B cell (primary cell): ENCODE measurements at regions not wholly inside any gene's neighbourhood (a gene's known extent, or its start where the extent isn't known, plus 50 kb on each side); places are given as distances from the start of the nearest gene placed in this dataset.

Experiments
- ATAC-seq: fragments of 200-7000 bp; cut with Tn5 transposase; one replicate; pipeline ENCODE4 v1.10.0; 2021; ENCODE audit warnings: low read depth, mild to moderate bottlenecking, moderate number of reproducible peaks, moderate library complexity
- CTCF ChIA-PET: fragments of 350-600 bp; sonication (Branson Sonifier 250); formaldehyde crosslinking; loops from one replicate; lab custom pipeline; 2021; ENCODE audit warnings: antibody characterized with exemption, inconsistent platforms; lab: Charles Lee
- POLR2A ChIA-PET: fragments of 350-600 bp; sonication (Branson Sonifier 250); formaldehyde crosslinking; loops from one replicate; lab custom pipeline; 2021; ENCODE audit warnings: antibody characterized with exemption; lab: Charles Lee
- DNase-seq: peaks from one replicate; pipeline ENCODE4 v3.0.0; 2013
- H2AFZ ChIP-seq: 2 replicates; pipeline ENCODE4 v1.6.1; 2012; ENCODE audit warnings: mild to moderate bottlenecking, low read depth, low read length; ENCODE audit not compliant: insufficient read depth, poor library complexity, severe bottlenecking
- H3K27ac ChIP-seq, 2 donors: 1 replicate in 1 of 2; 2 replicates in 1 of 2; pipeline ENCODE4 v1.5.1; 2012 to 2013; ENCODE audit warnings: low read length in 2 of 2, mild to moderate bottlenecking in 2 of 2, moderate library complexity in 1 of 2
- H3K27me3 ChIP-seq, 4 experiments: fragments of 200-600 bp in 1 of 4; sonication (generic) in 1 of 4; replicated peaks in 1 of 4; 1 replicate in 2 of 4; 2 replicates in 2 of 4; pipeline versions ENCODE4 v1.6.1 to v1.7.0; 2013 to 2016; ENCODE audit warnings: low read length in 3 of 4, mild to moderate bottlenecking in 2 of 4, mixed read lengths in 1 of 4, moderate library complexity in 1 of 4; ENCODE audit not compliant: insufficient read depth in 4 of 4, control insufficient read depth in 3 of 4; ENCODE audit errors: control extremely low read depth in 1 of 4
- H3K36me3 ChIP-seq, 2 experiments: replicated peaks in 1 of 2; 1 replicate in 1 of 2; 2 replicates in 1 of 2; pipeline versions ENCODE4 v1.6.1 to v1.7.1; 2013; ENCODE audit warnings: low read length in 1 of 2; ENCODE audit not compliant: insufficient read depth in 2 of 2, control insufficient read depth in 1 of 2; ENCODE audit errors: control extremely low read depth in 1 of 2, extremely low read depth in 1 of 2
- H3K4me1 ChIP-seq, 2 donors: fragments of 200-600 bp in 1 of 2; sonication (generic) in 1 of 2; 1 replicate in 1 of 2; 2 replicates in 1 of 2; pipeline versions ENCODE4 v1.5.1 to v1.6.1; 2013 to 2017; ENCODE audit warnings: low read length in 2 of 2; ENCODE audit not compliant: control insufficient read depth in 2 of 2, insufficient read depth in 2 of 2
- H3K4me2 ChIP-seq: replicated peaks from 2 replicates; pipeline ENCODE3; 2012; ENCODE audit warnings: mild to moderate bottlenecking, low read depth, low read length; ENCODE audit not compliant: poor library complexity, severe bottlenecking
- H3K4me3 ChIP-seq, 5 experiments: fragments of 200-600 bp in 1 of 5; sonication (generic) in 1 of 5; 1 replicate in 3 of 5; 2 replicates in 2 of 5; pipeline versions ENCODE4 v1.5.1 to v1.7.0; 2011 to 2016; ENCODE audit warnings: low read length in 4 of 5, mild to moderate bottlenecking in 4 of 5, low read depth in 2 of 5, control low read depth in 1 of 5, moderate library complexity in 1 of 5; ENCODE audit not compliant: insufficient read depth in 1 of 5; ENCODE audit errors: control extremely low read depth in 1 of 5, extremely low read depth in 1 of 5
- H3K79me2 ChIP-seq: fragments of 200-600 bp; sonication (generic); one replicate; pipeline ENCODE4 v1.6.0; 2016; ENCODE audit warnings: low read length; ENCODE audit not compliant: control insufficient read depth, insufficient read depth
- H3K9ac ChIP-seq: fragments of 200-600 bp; sonication (generic); 2 replicates; pipeline ENCODE4 v1.6.1; 2017; ENCODE audit warnings: mild to moderate bottlenecking, low read length, moderate library complexity
- H3K9me3 ChIP-seq, 3 donors: one replicate each; pipeline versions ENCODE4 v1.6.1 to v1.7.1; 2013; ENCODE audit warnings: low read length in 2 of 3; ENCODE audit not compliant: control insufficient read depth in 2 of 3, insufficient read depth in 1 of 3; ENCODE audit errors: control extremely low read depth in 1 of 3
- H4K20me1 ChIP-seq: 2 replicates; pipeline ENCODE4 v1.6.0; 2012; ENCODE audit warnings: mild to moderate bottlenecking, low read length; ENCODE audit not compliant: insufficient read depth, control insufficient read depth, poor library complexity, severe bottlenecking
- H3K27ac Mint-ChIP-seq: one replicate; pipeline ENCODE4 v1.8.0; 2021; ENCODE audit warnings: mixed read lengths
- H3K27me3 Mint-ChIP-seq: one replicate; pipeline ENCODE4 v1.8.0; 2021; ENCODE audit warnings: mixed read lengths
- H3K4me1 Mint-ChIP-seq: one replicate; pipeline ENCODE4 v1.8.0; 2021; ENCODE audit warnings: mixed read lengths
- H3K4me3 Mint-ChIP-seq: one replicate; pipeline ENCODE4 v1.8.0; 2021; ENCODE audit warnings: mixed read lengths
- H3K9me3 Mint-ChIP-seq: one replicate; pipeline ENCODE4 v1.8.0; 2022; ENCODE audit warnings: mixed read lengths; ENCODE audit not compliant: insufficient read depth
- CTCF ChIP-seq: fragments of 200-600 bp; IDR thresholded peaks from one replicate; pipeline ENCODE4 v1.8.0; 2022; ENCODE audit warnings: antibody characterized with exemption, mild to moderate bottlenecking
- EZH2 ChIP-seq: IDR thresholded peaks from 2 replicates; pipeline ENCODE4 v1.6.1; 2012; ENCODE audit warnings: borderline replicate concordance, low read depth, mild to moderate bottlenecking, moderate library complexity, low read length; ENCODE audit not compliant: insufficient read depth, poor library complexity, severe bottlenecking
- WGBS: methylation state at CpG from one replicate; pipeline ENCODE4 v1.1.5; 2013; ENCODE audit warnings: missing lambda C conversion rate; ENCODE audit not compliant: insufficient coverage; 5-methylcytosine and 5-hydroxymethylcytosine counted together
- intact Hi-C: fragments of 100-400 bp; cut with micrococcal nuclease; formaldehyde crosslinking; loops from one replicate; pipeline ENCODE4 v1.10.0; 2022

DNA sequence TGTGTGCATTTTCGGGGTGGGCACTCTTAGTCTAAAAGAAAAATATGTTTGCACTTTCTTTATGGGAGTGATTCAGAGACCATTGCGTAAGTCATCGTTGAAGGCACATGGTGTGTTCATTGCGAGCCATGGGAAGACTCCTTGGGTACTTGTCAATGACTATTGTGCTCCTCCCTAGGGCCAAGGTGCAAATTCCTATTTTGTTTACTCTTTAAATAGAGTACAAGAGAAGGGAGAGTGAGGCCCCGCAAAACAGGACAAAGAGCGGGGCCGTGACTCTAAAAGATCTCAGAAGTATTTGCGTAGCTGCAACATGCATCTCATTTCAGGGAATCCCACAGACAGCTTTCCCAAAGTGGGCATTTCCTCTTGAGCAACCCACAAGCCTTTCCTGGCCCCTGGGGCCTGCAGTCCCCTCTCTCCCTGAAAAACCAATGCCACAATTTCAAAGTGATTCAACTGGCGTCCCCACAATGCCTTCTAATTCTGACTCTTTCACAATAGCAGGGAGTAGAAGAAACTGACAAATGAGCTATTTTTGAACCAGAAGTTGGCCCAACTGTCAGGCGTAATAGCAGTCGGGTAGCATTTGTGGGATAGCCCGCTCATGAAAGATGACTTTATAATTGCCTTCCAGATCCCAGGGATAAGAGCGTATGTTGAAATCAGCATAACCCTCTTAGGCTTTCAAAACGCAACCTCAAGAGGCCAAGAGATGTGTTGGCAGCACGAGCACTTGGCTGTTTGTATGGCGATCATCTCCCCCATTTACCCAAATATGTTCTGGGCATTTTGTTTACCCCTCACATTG is 277.9 kb upstream of the BMP2 start:
- 67% methylated on average over 15 of the region's 16 CpGs for WGBS
- Mint-ChIP-seq H3K4me1 (no peaks in the 10 kb centered on the region), H3K27ac (no peak overlapping the region), H3K27me3 (no peaks in the 10 kb centered on the region), H3K4me3 (no peak overlapping the region), H3K9me3 (peaks cover 3% of the 10 kb centered on the region)
- Histone ChIP-seq H3K27ac (no peak overlapping the region), H3K4me2 (no peak overlapping the region), H2AFZ (no peak overlapping the region), H3K4me3 (no peak overlapping the region), H4K20me1 (no peaks in the 10 kb centered on the region), H3K9ac (no peak overlapping the region), H3K27me3 (no peaks in the 10 kb centered on the region), H3K4me1 (no peaks in the 10 kb centered on the region), H3K79me2 (no peaks in the 10 kb centered on the region), H3K9me3 (no peaks in the 10 kb centered on the region), H3K36me3 (no peaks in the 10 kb centered on the region)
- intact Hi-C loops: no loop called here
- TF ChIP-seq CTCF: no peak
- no peak for TF ChIP-seq EZH2
- ATAC-seq (no peak), DNase-seq (no peak)
- ChIA-PET CTCF (no interaction called here), POLR2A (no interaction called here)

DNA sequence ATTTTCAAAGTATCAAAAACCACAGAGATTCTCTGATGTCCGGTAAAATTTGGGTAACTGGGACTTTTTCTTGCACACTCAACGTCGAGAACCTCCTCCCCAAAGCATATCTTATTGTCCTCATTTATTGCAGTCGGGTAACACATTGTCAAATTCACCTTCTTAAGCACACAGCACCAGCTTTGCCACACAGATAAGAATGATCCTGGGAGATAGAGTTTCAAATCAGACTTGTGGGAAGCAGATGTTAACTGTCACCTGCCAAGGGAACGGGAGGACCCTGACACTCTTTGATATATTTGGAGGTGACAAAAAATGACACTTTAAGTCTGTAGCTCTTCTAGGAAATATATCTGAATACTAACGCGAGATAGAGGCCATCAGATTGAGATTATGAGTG is 282.1 kb upstream of the BMP2 start:
- intact Hi-C loops: no loop called here
- H3K79me2 ChIP-seq: no peaks in the 10 kb centered on the region
- no peak overlapping the region for H3K4me3 ChIP-seq
- 56% methylated on average over 4 of the region's 7 CpGs for WGBS
- no peak overlapping the region for H3K9ac ChIP-seq
- TF ChIP-seq EZH2 (no peak), CTCF (no peak)
- H3K27ac ChIP-seq: no peak overlapping the region
- H3K4me1 ChIP-seq: no peaks in the 10 kb centered on the region
- no peak overlapping the region for H3K27ac Mint-ChIP-seq
- no peaks in the 10 kb centered on the region for H3K27me3 ChIP-seq
- H3K9me3 Mint-ChIP-seq: no peaks in the 10 kb centered on the region
- H3K36me3 ChIP-seq: no peaks in the 10 kb centered on the region
- H4K20me1 ChIP-seq: no peaks in the 10 kb centered on the region
- no peak overlapping the region for H3K4me3 Mint-ChIP-seq
- H3K4me1 Mint-ChIP-seq: no peaks in the 10 kb centered on the region
- H3K4me2 ChIP-seq: no peak overlapping the region
- H3K9me3 ChIP-seq: peaks cover 0 to 2% (median 0%) of the 10 kb centered on the region in 3 donors
- POLR2A ChIA-PET: no interaction called here
- no peak for DNase-seq
- no peak for ATAC-seq
- CTCF ChIA-PET: no interaction called here
- H2AFZ ChIP-seq: no peak overlapping the region
- no peaks in the 10 kb centered on the region for H3K27me3 Mint-ChIP-seq
